NB4 (cell line): ENCODE measurements at regions not wholly inside any gene's neighbourhood (a gene's known extent, or its start where the extent isn't known, plus 50 kb on each side); places are given as distances from the start of the nearest gene placed in this dataset.

Experiments used
- DNase-seq: peaks from one replicate; pipeline ENCODE4 v3.0.0; 2010; ENCODE audit warnings: low read depth
- H3K4me3 ChIP-seq: one replicate; pipeline ENCODE4 v1.5.1; 2011; ENCODE audit warnings: mild to moderate bottlenecking, low read depth, low read length, moderate library complexity
- MYC ChIP-seq: IDR thresholded peaks from 2 replicates; pipeline ENCODE4 v1.6.1; 2011; ENCODE audit warnings: low read depth, low read length
- POLR2A ChIP-seq: IDR thresholded peaks from 2 replicates; pipeline ENCODE4 v1.6.1; 2011; ENCODE audit warnings: mild to moderate bottlenecking; ENCODE audit not compliant: insufficient read length; ENCODE audit errors: extremely low read depth
- TF ChIP-seq, protein P1 (sequence below): IDR thresholded peaks from 2 replicates; pipeline ENCODE4 v1.6.1; 2011; ENCODE audit warnings: low read depth, low read length
- TF ChIP-seq, protein P2 (sequence below): IDR thresholded peaks from one replicate; pipeline ENCODE4 v1.5.1; 2012; ENCODE audit warnings: low read depth, low read length

DNA sequence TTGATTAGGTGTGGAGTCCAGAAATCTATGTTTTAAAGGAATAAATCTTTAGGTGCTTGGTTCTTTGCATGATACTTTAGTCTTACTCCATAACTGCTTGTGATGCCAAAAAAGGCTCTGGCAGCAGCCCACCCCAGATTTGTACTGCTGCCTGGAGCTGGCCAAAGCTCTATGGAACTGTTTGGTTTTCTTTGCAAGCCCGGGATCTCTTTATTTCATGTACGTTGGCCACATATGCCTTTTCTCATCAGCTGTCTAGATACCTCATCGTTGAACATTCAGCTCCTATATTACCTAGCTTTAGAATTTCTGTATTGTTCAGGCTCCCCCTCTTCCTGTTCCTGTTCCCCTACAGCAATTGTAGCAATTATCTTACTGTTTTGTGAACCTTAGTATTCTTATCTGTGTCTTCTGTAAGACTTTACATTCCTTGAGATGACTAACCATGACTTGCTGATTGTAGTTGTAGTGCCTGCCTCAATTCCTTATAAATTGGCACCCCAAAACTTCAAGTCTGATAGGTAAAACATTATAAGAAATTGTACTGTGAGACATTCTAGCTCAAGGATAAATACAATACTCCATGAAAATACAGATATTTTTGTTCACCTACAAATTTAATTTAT lies 199.4 kb upstream of the GPRIN3 start:
- TF ChIP-seq POLR2A (no peak), MYC (no peak)
- TF ChIP-seq, protein P1, sequence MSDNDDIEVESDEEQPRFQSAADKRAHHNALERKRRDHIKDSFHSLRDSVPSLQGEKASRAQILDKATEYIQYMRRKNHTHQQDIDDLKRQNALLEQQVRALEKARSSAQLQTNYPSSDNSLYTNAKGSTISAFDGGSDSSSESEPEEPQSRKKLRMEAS = no peak
- TF ChIP-seq, protein P2, sequence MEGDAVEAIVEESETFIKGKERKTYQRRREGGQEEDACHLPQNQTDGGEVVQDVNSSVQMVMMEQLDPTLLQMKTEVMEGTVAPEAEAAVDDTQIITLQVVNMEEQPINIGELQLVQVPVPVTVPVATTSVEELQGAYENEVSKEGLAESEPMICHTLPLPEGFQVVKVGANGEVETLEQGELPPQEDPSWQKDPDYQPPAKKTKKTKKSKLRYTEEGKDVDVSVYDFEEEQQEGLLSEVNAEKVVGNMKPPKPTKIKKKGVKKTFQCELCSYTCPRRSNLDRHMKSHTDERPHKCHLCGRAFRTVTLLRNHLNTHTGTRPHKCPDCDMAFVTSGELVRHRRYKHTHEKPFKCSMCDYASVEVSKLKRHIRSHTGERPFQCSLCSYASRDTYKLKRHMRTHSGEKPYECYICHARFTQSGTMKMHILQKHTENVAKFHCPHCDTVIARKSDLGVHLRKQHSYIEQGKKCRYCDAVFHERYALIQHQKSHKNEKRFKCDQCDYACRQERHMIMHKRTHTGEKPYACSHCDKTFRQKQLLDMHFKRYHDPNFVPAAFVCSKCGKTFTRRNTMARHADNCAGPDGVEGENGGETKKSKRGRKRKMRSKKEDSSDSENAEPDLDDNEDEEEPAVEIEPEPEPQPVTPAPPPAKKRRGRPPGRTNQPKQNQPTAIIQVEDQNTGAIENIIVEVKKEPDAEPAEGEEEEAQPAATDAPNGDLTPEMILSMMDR = no peak
- DNase-seq = no peak
- no peak overlapping the region for H3K4me3 ChIP-seq

DNA sequence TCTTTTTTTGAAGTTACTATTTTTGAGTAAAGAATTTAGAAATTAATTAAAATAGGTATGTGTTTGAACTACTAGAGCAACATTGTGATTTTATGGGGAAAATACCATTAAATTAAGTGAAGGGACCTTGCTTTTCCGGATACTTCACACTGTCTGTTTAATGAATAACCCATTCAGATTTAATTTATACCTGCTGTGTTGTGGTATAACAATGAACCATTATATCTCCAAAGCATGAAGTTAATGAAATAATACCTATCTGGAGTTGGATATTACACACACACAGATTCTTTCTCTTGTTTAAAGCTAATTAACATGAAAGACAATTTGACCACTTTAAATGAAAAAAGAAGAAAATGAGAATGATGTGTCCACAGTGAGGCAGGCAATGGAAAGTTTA lies 195.0 kb upstream of the GPRIN3 start:
- H3K4me3 ChIP-seq = no peak overlapping the region
- no peak for DNase-seq
- TF ChIP-seq MYC (no peak), POLR2A (no peak)
- TF ChIP-seq, protein P1 = no peak
- TF ChIP-seq, protein P2 = no peak

DNA sequence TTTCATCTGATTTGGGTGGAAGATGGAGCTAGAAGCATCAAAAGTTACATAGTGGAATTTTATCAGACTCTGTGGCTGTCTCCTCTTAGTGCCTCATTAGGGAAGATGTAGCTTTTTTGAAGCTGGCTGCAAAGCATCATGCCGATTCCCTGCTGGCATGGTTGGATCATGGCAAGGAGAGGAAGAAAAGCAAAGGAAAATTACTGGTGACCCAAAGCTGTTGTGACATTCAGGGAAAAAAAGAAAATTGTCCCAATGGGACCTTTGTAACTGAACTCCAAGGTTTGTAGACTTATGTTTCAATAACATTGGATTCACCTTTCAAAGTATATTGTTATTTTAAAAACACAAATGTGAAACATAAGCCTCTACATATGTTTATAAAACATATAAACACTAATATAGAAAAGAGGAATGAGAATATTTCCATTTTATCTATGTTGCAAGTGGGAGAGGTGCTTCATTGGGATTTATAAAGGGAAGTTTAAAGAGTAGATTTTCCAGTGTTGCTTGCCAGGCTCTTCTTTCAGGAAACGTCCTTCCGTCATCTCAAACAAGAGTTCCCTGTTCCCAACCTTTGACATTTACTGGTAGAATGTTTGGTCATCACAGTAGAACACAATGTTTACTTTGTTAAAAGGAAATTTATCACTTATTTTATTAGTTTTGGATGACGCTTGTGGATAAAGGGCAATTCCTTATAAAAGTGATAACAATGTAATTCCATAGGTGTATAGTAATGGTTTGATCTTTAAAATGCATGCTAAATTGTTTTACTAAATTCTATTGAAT lies 190.1 kb upstream of the GPRIN3 start:
- H3K4me3 ChIP-seq = no peak overlapping the region
- no peak for TF ChIP-seq POLR2A
- TF ChIP-seq, protein P2 = no peak
- no peak for TF ChIP-seq MYC
- TF ChIP-seq, protein P1 = no peak
- DNase-seq = no peak

DNA sequence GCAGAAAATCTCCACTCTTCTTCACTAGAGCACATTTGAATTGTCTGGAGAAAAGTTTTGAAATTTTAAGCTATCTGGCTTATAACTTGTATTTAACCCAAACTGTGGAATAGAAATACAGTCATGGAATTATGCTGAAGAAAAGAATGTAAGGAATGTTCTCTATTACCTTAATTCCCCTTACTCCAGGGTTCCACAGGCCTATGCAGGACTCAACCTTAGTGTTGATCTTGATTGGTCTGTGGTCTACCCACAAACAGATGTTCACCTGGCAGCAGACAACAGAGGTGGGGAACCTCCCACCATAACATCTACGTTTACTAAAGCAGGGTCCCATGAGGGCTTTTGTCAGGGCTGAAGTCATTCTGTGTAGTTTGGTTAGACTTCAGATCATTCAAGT lies 189.3 kb upstream of the GPRIN3 start:
- no peak for DNase-seq
- no peak overlapping the region for H3K4me3 ChIP-seq
- TF ChIP-seq, protein P1 = no peak
- TF ChIP-seq MYC (no peak), POLR2A (no peak)
- TF ChIP-seq, protein P2 = no peak

DNA sequence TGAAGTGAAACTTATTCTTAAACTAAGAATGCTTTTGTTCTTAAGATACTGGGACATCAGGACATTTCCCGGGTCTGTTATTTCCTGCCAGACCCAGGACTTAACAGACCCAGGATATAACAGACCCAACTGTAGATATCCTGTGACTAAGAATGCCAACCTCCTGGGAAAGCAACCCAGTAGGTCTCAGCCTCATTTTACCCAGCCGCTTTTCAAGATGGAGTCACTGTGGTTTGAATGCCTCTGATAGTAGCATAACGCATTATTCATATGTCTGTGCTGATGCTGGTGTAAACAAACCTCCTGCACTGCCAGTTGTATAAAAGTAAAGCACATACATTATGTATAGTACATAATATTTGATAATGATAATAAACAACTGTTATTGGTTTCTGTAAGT lies 185.8 kb upstream of the GPRIN3 start:
- TF ChIP-seq, protein P1 = no peak
- no peak for TF ChIP-seq MYC
- TF ChIP-seq, protein P2 = no peak
- TF ChIP-seq POLR2A = no peak
- DNase-seq = no peak
- H3K4me3 ChIP-seq = no peak overlapping the region
